NB4 (cell line): ENCODE measurements at regions not wholly inside any gene's neighbourhood (a gene's known extent, or its start where the extent isn't known, plus 50 kb on each side); places are given as distances from the start of the nearest gene placed in this dataset.

Source experiments
- MYC ChIP-seq: IDR thresholded peaks from 2 replicates; pipeline ENCODE4 v1.6.1; 2011; ENCODE audit warnings: low read depth, low read length
- POLR2A ChIP-seq: IDR thresholded peaks from 2 replicates; pipeline ENCODE4 v1.6.1; 2011; ENCODE audit warnings: mild to moderate bottlenecking; ENCODE audit not compliant: insufficient read length; ENCODE audit errors: extremely low read depth

DNA sequence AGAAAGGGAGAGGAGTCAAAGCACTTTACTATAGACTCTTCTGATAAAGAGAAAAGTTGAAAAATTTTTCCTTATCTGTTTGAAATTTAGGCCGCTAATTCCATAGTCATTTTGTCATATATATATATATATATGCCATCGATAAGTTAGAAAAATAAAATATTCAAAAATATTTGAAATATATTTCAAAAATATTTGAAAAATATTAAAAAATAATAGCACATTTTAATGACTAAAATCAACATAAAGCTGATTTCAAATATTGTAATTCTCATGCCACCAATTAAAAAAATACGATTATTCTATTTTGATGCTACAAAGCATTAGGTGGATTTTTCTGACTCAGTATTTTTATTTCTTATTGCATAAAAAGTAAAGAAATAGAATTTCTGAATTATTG lies 87.1 kb downstream of the KIF2B start:
- TF ChIP-seq POLR2A (no peak), MYC (no peak)
